IMR-90 (cell line): ENCODE measurements at regions not wholly inside any gene's neighbourhood (a gene's known extent, or its start where the extent isn't known, plus 50 kb on each side); places are given as distances from the start of the nearest gene placed in this dataset.

Experiments used
- ATAC-seq: fragments of 200-7000 bp; cut with Tn5 transposase; 2 replicates; pipeline ENCODE4 v1.9.1; 2020; ENCODE audit warnings: low read depth, mild to moderate bottlenecking, moderate library complexity
- BruUV-seq: library from RNA; stranded (reverse); fragments of 400-500 nt; replicated peaks from 2 replicates; lab custom pipeline; 2021; lab: Mats Ljungman, UMichigan
- CTCF ChIA-PET: fragments of 300-600 bp; formaldehyde crosslinking; extraction: SDS; loops from one replicate; lab custom pipeline; 2021; ENCODE audit warnings: antibody characterized with exemption; lab: Yijun Ruan, JAX
- POLR2A ChIA-PET: fragments of 300-600 bp; sonication (Branson Sonifier 250); formaldehyde crosslinking; loops from one replicate; lab custom pipeline; 2022; ENCODE audit warnings: antibody characterized with exemption; ENCODE audit not compliant: unreplicated experiment; lab: Charles Lee
- DNase-seq: peaks from one replicate; pipeline ENCODE4 v3.0.0; 2013
- H2AFZ ChIP-seq: replicated peaks from 2 replicates; pipeline ENCODE3; 2013; ENCODE audit warnings: low read length, mild to moderate bottlenecking; ENCODE audit not compliant: poor library complexity
- H2AK5ac ChIP-seq: 2 replicates; pipeline ENCODE4 v1.6.1; 2013; ENCODE audit warnings: low read depth, low read length, inconsistent platforms
- H2AK9ac ChIP-seq: replicated peaks from 2 replicates; pipeline ENCODE3; 2013; ENCODE audit warnings: mild to moderate bottlenecking, low read depth, low read length, moderate library complexity; ENCODE audit not compliant: poor library complexity
- H2BK120ac ChIP-seq: 2 replicates; pipeline ENCODE4 v1.6.1; 2013; ENCODE audit warnings: low read depth, low read length, inconsistent platforms
- H2BK15ac ChIP-seq: 3 replicates; pipeline ENCODE4 v1.6.1; 2013; ENCODE audit warnings: low read depth, low read length, inconsistent platforms
- H2BK20ac ChIP-seq: 2 replicates; pipeline ENCODE4 v1.6.1; 2013; ENCODE audit warnings: low read depth, mild to moderate bottlenecking, inconsistent platforms, low read length, moderate library complexity
- H2BK5ac ChIP-seq: 2 replicates; pipeline ENCODE4 v1.6.1; 2013; ENCODE audit warnings: mild to moderate bottlenecking, low read depth, low read length, inconsistent platforms; ENCODE audit not compliant: poor library complexity, severe bottlenecking
- H3K14ac ChIP-seq: replicated peaks from 2 replicates; pipeline ENCODE4 v1.6.1; 2013; ENCODE audit warnings: low read depth, low read length, inconsistent platforms
- H3K18ac ChIP-seq: 2 replicates; pipeline ENCODE4 v1.6.1; 2013; ENCODE audit warnings: low read depth, low read length, control low read depth
- H3K23ac ChIP-seq: 2 replicates; pipeline ENCODE4 v1.6.1; 2013; ENCODE audit warnings: low read depth, low read length, inconsistent platforms
- H3K27ac ChIP-seq: 2 replicates; pipeline ENCODE4 v1.5.1; 2013; ENCODE audit warnings: mild to moderate bottlenecking, control low read depth, low read length; ENCODE audit not compliant: insufficient read depth
- H3K27me3 ChIP-seq: 2 replicates; pipeline ENCODE4 v1.6.1; 2013; ENCODE audit warnings: low read length; ENCODE audit not compliant: control insufficient read depth, insufficient read depth
- H3K36me3 ChIP-seq: 2 replicates; pipeline ENCODE4 v1.6.1; 2013; ENCODE audit warnings: low read length, mixed read lengths; ENCODE audit not compliant: control insufficient read depth, insufficient read depth
- H3K4ac ChIP-seq: 2 replicates; pipeline ENCODE4 v1.6.1; 2013; ENCODE audit warnings: low read depth, low read length, inconsistent platforms
- H3K4me1 ChIP-seq: 2 replicates; pipeline ENCODE4 v1.6.1; 2013; ENCODE audit warnings: low read length, mixed read lengths; ENCODE audit not compliant: control insufficient read depth, insufficient read depth
- H3K4me2 ChIP-seq: 2 replicates; pipeline ENCODE4 v1.6.1; 2013; ENCODE audit warnings: low read depth, mild to moderate bottlenecking, control low read depth, low read length, moderate library complexity
- H3K4me3 ChIP-seq: 2 replicates; pipeline ENCODE4 v1.5.1; 2013; ENCODE audit warnings: low read depth, mild to moderate bottlenecking, control low read depth, low read length, moderate library complexity; ENCODE audit not compliant: insufficient read depth
- H3K56ac ChIP-seq: 2 replicates; pipeline ENCODE4 v1.6.1; 2013; ENCODE audit warnings: low read length, inconsistent platforms; ENCODE audit not compliant: insufficient read depth; ENCODE audit errors: extremely low read depth
- H3K79me1 ChIP-seq, 2 experiments: 2 replicates each; pipeline ENCODE4 v1.6.1; 2013; ENCODE audit warnings: low read length in 2 of 2, inconsistent platforms in 1 of 2, low read depth in 1 of 2
- H3K9ac ChIP-seq: 2 replicates; pipeline ENCODE4 v1.6.1; 2013; ENCODE audit warnings: low read depth, low read length, control low read depth
- H3K9me1 ChIP-seq: 2 replicates; pipeline ENCODE4 v1.6.1; 2013; ENCODE audit warnings: low read length, inconsistent platforms; ENCODE audit not compliant: insufficient read depth
- H3K9me3 ChIP-seq: 2 replicates; pipeline ENCODE4 v1.6.1; 2013; ENCODE audit warnings: low read length; ENCODE audit not compliant: control insufficient read depth, insufficient read depth
- H4K20me1 ChIP-seq: 2 replicates; pipeline ENCODE4 v1.6.1; 2013; ENCODE audit warnings: low read length, inconsistent platforms; ENCODE audit not compliant: insufficient read depth
- H4K5ac ChIP-seq: 2 replicates; pipeline ENCODE4 v1.6.1; 2013; ENCODE audit warnings: mild to moderate bottlenecking, low read depth, low read length, control low read depth
- H4K8ac ChIP-seq, 2 experiments: 2 replicates each; pipeline ENCODE4 v1.6.1; 2013; ENCODE audit warnings: low read depth in 2 of 2, low read length in 2 of 2, control low read depth in 1 of 2, inconsistent platforms in 1 of 2
- H4K91ac ChIP-seq: 2 replicates; pipeline ENCODE4 v1.6.1; 2013; ENCODE audit warnings: low read depth, low read length, inconsistent platforms; ENCODE audit not compliant: insufficient read depth
- BHLHE40 ChIP-seq: fragments of 150-350 bp; IDR thresholded peaks from 2 replicates; pipeline ENCODE4 v1.6.1; 2016; ENCODE audit warnings: mild to moderate bottlenecking, low read depth, low read length
- CEBPB ChIP-seq: IDR thresholded peaks from 2 replicates; pipeline ENCODE4 v1.6.1; 2012; ENCODE audit warnings: low read depth, low read length, improper control_type of control experiment
- CHD1 ChIP-seq: IDR thresholded peaks from 2 replicates; pipeline ENCODE4 v1.6.1; 2012; ENCODE audit warnings: low read depth, low read length, improper control_type of control experiment
- FOS ChIP-seq: fragments of 150-350 bp; IDR thresholded peaks from 2 replicates; pipeline ENCODE4 v1.6.1; 2016; ENCODE audit warnings: low read depth, low read length
- MAFK ChIP-seq: IDR thresholded peaks from 2 replicates; pipeline ENCODE4 v1.6.1; 2012; ENCODE audit warnings: low read depth, low read length, improper control_type of control experiment
- MAZ ChIP-seq: IDR thresholded peaks from 2 replicates; pipeline ENCODE4 v1.6.1; 2012; ENCODE audit warnings: low read depth, mild to moderate bottlenecking, low read length, improper control_type of control experiment, moderate library complexity, borderline replicate concordance
- MXI1 ChIP-seq: IDR thresholded peaks from 2 replicates; pipeline ENCODE4 v1.6.1; 2012; ENCODE audit warnings: low read depth, mild to moderate bottlenecking, low read length, moderate library complexity, borderline replicate concordance
- NFE2L2 ChIP-seq: fragments of 150-350 bp; IDR thresholded peaks from 2 replicates; pipeline ENCODE4 v1.6.1; 2016; ENCODE audit warnings: low read depth, mild to moderate bottlenecking, low read length
- POLR2A ChIP-seq: IDR thresholded peaks from 2 replicates; pipeline ENCODE4 v1.6.1; 2012; ENCODE audit warnings: mild to moderate bottlenecking, low read depth, low read length
- RAD21 ChIP-seq: IDR thresholded peaks from 2 replicates; pipeline ENCODE4 v1.6.1; 2012; ENCODE audit warnings: low read length, improper control_type of control experiment
- RCOR1 ChIP-seq: IDR thresholded peaks from 2 replicates; pipeline ENCODE4 v1.6.1; 2012; ENCODE audit warnings: mild to moderate bottlenecking, low read length, improper control_type of control experiment; ENCODE audit not compliant: insufficient replicate concordance
- RFX5 ChIP-seq: IDR thresholded peaks from 2 replicates; pipeline ENCODE4 v1.8.0; 2012; ENCODE audit warnings: low read depth, mild to moderate bottlenecking, low read length, moderate library complexity
- SMC3 ChIP-seq: fragments of 150-350 bp; IDR thresholded peaks from 2 replicates; pipeline ENCODE4 v1.6.1; 2016; ENCODE audit warnings: low read depth, mild to moderate bottlenecking, antibody characterized with exemption, low read length, moderate library complexity
- dilution Hi-C: fragments of 300-500 bp; cut with HindIII; formaldehyde crosslinking; loops from one replicate; pipeline ENCODE4 v1.14.3; 2018; ENCODE audit warnings: low sequenced_read_pairs; ENCODE audit not compliant: unreplicated experiment
- in situ Hi-C: fragments of 300-500 bp; cut with MboI; formaldehyde crosslinking; loops from 3 replicates; pipeline ENCODE4 v1.14.3; 2019; ENCODE audit warnings: low sequenced_read_pairs, inconsistent platforms, mixed read lengths
- intact Hi-C: fragments of 100-400 bp; cut with micrococcal nuclease; formaldehyde crosslinking; loops from 2 replicates; pipeline ENCODE4 v1.10.0; 2022
- TF ChIP-seq, protein P1 (sequence below): conservative IDR thresholded peaks from 2 replicates; pipeline ENCODE4 v1.5.1; 2012; ENCODE audit warnings: mild to moderate bottlenecking, low read depth, low read length, improper control_type of control experiment
- TF ChIP-seq, protein P2 (sequence below): fragments of 150-350 bp; IDR thresholded peaks from 2 replicates; pipeline ENCODE4 v1.6.1; 2017; ENCODE audit warnings: mild to moderate bottlenecking, antibody characterized with exemption, low read length, low read depth
- TF ChIP-seq, protein P3 (sequence below): fragments of 150-350 bp; IDR thresholded peaks from 2 replicates; pipeline ENCODE4 v1.6.1; 2016; ENCODE audit warnings: low read depth, mild to moderate bottlenecking, low read length, moderate library complexity, borderline replicate concordance

DNA sequence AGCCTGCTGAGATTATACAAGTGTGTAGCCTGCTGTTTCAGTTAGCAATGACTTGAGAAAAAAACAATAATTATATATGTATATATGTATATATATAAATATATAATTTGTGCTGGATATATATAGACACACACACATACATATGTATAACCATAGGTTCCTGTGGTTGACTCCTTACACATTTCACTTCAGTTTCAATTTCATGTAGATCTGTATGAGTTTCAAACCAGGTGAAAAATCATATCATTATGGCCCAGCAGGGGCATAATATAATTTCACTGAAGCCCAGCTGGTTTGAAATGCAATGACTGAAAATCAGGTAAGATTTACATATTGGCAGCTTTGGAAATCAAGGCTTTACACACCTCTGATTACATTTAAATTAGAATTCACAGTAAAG lies 690.4 kb upstream of the CDH18 start:
- Histone ChIP-seq H2BK20ac (no peak overlapping the region), H3K27ac (no peak overlapping the region), H3K14ac (no peak overlapping the region), H4K91ac (peak overlapping the region; percentile 52; the same call in 1 of the 2 replicates), H3K9ac (no peak overlapping the region), H3K79me1 (no peaks in the 10 kb centered on the region), H2BK5ac (no peak overlapping the region), H3K27me3 (no peaks in the 10 kb centered on the region), H2AK5ac (no peak overlapping the region), H2AK9ac (no peak overlapping the region), H3K18ac (no peak overlapping the region), H3K9me1 (no peaks in the 10 kb centered on the region), H3K23ac (no peak overlapping the region), H3K36me3 (no peaks in the 10 kb centered on the region), H3K56ac (no peak overlapping the region), H3K4me1 (no peaks in the 10 kb centered on the region), H3K9me3 (peaks cover 2% of the 10 kb centered on the region; the same call in 1 of the 2 replicates), H3K4me3 (no peak overlapping the region), H3K4ac (no peak overlapping the region), H2BK120ac (no peak overlapping the region), H2BK15ac (no peak overlapping the region), H4K20me1 (no peaks in the 10 kb centered on the region), H3K4me2 (no peak overlapping the region), H2AFZ (no peak overlapping the region), H4K8ac (no peak overlapping the region), H4K5ac (no peak overlapping the region)
- no TSS peak for BruUV-seq
- dilution Hi-C loops (no loop called here), in situ Hi-C loops (no loop called here), intact Hi-C loops (no loop called here)
- ATAC-seq: no peak
- CTCF ChIA-PET: no interaction called here
- POLR2A ChIA-PET: no interaction called here
- no peak for TF ChIP-seq SMC3
- no peak for TF ChIP-seq CEBPB
- TF ChIP-seq, protein P1, sequence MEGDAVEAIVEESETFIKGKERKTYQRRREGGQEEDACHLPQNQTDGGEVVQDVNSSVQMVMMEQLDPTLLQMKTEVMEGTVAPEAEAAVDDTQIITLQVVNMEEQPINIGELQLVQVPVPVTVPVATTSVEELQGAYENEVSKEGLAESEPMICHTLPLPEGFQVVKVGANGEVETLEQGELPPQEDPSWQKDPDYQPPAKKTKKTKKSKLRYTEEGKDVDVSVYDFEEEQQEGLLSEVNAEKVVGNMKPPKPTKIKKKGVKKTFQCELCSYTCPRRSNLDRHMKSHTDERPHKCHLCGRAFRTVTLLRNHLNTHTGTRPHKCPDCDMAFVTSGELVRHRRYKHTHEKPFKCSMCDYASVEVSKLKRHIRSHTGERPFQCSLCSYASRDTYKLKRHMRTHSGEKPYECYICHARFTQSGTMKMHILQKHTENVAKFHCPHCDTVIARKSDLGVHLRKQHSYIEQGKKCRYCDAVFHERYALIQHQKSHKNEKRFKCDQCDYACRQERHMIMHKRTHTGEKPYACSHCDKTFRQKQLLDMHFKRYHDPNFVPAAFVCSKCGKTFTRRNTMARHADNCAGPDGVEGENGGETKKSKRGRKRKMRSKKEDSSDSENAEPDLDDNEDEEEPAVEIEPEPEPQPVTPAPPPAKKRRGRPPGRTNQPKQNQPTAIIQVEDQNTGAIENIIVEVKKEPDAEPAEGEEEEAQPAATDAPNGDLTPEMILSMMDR: no peak
- no peak for TF ChIP-seq RCOR1
- no peak for TF ChIP-seq MXI1
- TF ChIP-seq MAZ: no peak
- no peak for TF ChIP-seq NFE2L2
- TF ChIP-seq POLR2A: no peak
- no peak for TF ChIP-seq MAFK
- TF ChIP-seq, protein P2, sequence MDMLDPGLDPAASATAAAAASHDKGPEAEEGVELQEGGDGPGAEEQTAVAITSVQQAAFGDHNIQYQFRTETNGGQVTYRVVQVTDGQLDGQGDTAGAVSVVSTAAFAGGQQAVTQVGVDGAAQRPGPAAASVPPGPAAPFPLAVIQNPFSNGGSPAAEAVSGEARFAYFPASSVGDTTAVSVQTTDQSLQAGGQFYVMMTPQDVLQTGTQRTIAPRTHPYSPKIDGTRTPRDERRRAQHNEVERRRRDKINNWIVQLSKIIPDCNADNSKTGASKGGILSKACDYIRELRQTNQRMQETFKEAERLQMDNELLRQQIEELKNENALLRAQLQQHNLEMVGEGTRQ: no peak
- TF ChIP-seq, protein P3, sequence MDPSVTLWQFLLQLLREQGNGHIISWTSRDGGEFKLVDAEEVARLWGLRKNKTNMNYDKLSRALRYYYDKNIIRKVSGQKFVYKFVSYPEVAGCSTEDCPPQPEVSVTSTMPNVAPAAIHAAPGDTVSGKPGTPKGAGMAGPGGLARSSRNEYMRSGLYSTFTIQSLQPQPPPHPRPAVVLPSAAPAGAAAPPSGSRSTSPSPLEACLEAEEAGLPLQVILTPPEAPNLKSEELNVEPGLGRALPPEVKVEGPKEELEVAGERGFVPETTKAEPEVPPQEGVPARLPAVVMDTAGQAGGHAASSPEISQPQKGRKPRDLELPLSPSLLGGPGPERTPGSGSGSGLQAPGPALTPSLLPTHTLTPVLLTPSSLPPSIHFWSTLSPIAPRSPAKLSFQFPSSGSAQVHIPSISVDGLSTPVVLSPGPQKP: no peak
- no peak for TF ChIP-seq RFX5
- no peak for TF ChIP-seq RAD21
- TF ChIP-seq FOS: no peak
- TF ChIP-seq BHLHE40: no peak
- TF ChIP-seq CHD1: no peak
- no peak for DNase-seq
